ENCODE measurements at regions not wholly inside any gene's neighbourhood (a gene's known extent, or its start where the extent isn't known, plus 50 kb on each side); places are given as distances from the start of the nearest gene placed in this dataset.

DNA sequence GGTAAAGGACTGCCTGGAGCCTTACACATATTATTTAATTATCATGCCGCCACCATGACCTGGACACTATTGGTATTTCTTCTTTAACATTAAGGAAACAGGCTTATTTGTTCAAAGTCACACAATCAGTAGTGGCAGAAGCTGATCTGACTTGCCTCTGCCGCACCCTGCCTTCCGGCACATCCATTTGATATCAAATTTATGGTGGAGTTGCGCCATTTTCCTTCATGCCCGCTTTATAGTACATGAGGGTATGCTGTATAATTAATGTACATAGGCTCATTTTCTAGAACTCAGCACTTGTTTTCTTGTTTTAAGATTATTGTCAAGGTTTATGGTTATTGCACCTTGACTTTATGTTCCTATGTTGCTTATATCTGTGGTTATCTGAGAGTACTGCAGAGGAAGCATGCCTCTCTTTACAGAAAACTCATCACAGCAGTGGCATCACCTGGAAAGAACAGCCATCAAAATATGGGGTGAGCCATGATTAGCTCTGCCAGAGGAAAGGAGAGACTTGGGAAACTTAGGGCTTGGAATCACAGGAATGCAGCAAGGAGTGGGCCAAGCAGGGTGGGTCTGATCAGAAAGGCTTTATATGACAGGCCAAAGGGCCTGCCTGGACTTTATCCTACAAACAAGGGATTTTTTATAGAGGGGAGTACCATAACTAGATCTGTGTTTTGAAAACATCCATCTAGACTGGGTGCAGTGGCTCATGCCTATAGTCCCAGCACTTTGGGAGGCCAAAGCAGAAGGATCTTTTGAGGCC lies 72.2 kb upstream of the GJB5 start:
- Histone ChIP-seq H3K4me2 (peak overlapping the region; percentile 70), H3K4me1 (ENCODE audit: insufficient read depth) (peaks cover 21% of the 10 kb centered on the region), H3K9me3 (ENCODE audit: low read depth) (no peaks in the 10 kb centered on the region), H3K36me3 (replicated peaks; ENCODE audit: insufficient read depth, low read depth) (no peaks in the 10 kb centered on the region), H3K4me3 (no peak overlapping the region), H2AFZ (no peak overlapping the region), H3K27ac (peak overlapping the region; percentile 96), H3K27me3 (no peaks in the 10 kb centered on the region), H3K9me2 (replicated peaks; ENCODE audit: insufficient read depth) (no peaks in the 10 kb centered on the region), H3K79me2 (no peaks in the 10 kb centered on the region), H4K20me1 (ENCODE audit: insufficient read depth, poor library complexity, severe bottlenecking) (no peaks in the 10 kb centered on the region)
- peak; percentile 30 for DNase-seq (ENCODE audit: low spot score)
- TF ChIP-seq EZH2phosphoT487 (IDR thresholded peaks at IDR 0.05; ENCODE audit: low read depth, severe bottlenecking, unreplicated experiment) (no peak), CTCF (IDR thresholded peaks at IDR 0.05; ENCODE audit: poor library complexity) (no peak), EZH2 (IDR thresholded peaks at IDR 0.05; ENCODE audit: borderline replicate concordance) (no peak)
- WGBS (ENCODE audit: low lambda C conversion rate, missing lambda C conversion rate), result 91% methylated on average over 5 of the region's 5 CpGs

GRCh38 chr1:34683616-34684015 lies 71.2 kb upstream of the GJB5 start:
- 80% methylated on average over 3 of the region's 3 CpGs for WGBS (ENCODE audit: low lambda C conversion rate, missing lambda C conversion rate)
- Histone ChIP-seq H3K4me3 (no peak overlapping the region), H3K36me3 (replicated peaks; ENCODE audit: insufficient read depth, low read depth) (no peaks in the 10 kb centered on the region), H3K9me2 (replicated peaks; ENCODE audit: insufficient read depth) (no peaks in the 10 kb centered on the region), H3K79me2 (no peaks in the 10 kb centered on the region), H4K20me1 (ENCODE audit: insufficient read depth, poor library complexity, severe bottlenecking) (no peaks in the 10 kb centered on the region), H3K9me3 (ENCODE audit: low read depth) (no peaks in the 10 kb centered on the region), H3K27me3 (no peaks in the 10 kb centered on the region), H2AFZ (no peak overlapping the region), H3K4me2 (peak overlapping the region; percentile 70), H3K27ac (peak overlapping the region; percentile 96), H3K4me1 (ENCODE audit: insufficient read depth) (peaks cover 24% of the 10 kb centered on the region)
- TF ChIP-seq CTCF (IDR thresholded peaks at IDR 0.05; ENCODE audit: poor library complexity), result no peak
- TF ChIP-seq EZH2 (IDR thresholded peaks at IDR 0.05; ENCODE audit: borderline replicate concordance), result no peak
- TF ChIP-seq EZH2phosphoT487 (IDR thresholded peaks at IDR 0.05; ENCODE audit: low read depth, severe bottlenecking, unreplicated experiment), result no peak
- DNase-seq (ENCODE audit: low spot score), result no peak

DNA sequence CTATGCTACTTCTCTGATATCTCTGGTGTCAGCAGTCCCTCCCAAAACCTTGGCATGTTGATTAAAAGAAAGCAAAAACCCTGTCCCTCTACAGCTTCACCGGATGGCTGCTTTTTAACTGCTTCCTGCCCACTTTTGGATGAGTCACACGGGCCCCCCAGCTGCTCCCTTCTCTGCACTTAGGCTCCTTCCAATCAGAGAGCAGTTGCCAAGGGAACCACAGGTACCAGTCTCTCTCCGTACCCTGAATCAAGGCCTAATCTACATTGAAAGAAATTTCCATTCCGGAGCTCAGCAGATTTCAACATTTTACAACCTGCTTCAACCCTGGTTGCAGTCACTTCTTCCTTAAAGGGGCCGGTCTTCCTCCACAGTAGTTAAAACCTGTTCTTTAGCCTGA lies 70.6 kb upstream of the GJB5 start:
- Histone ChIP-seq H3K27ac (peak overlapping the region; percentile 96), H3K79me2 (no peaks in the 10 kb centered on the region), H3K4me1 (ENCODE audit: insufficient read depth) (peaks cover 26% of the 10 kb centered on the region), H3K4me3 (no peak overlapping the region), H3K9me3 (ENCODE audit: low read depth) (no peaks in the 10 kb centered on the region), H2AFZ (no peak overlapping the region), H4K20me1 (ENCODE audit: insufficient read depth, poor library complexity, severe bottlenecking) (no peaks in the 10 kb centered on the region), H3K36me3 (replicated peaks; ENCODE audit: insufficient read depth, low read depth) (no peaks in the 10 kb centered on the region), H3K4me2 (peak overlapping the region; percentile 70), H3K27me3 (no peaks in the 10 kb centered on the region), H3K9me2 (replicated peaks; ENCODE audit: insufficient read depth) (no peaks in the 10 kb centered on the region)
- DNase-seq (ENCODE audit: low spot score), result peak; percentile 67
- TF ChIP-seq CTCF (IDR thresholded peaks at IDR 0.05; ENCODE audit: poor library complexity), result no peak
- TF ChIP-seq EZH2 (IDR thresholded peaks at IDR 0.05; ENCODE audit: borderline replicate concordance), result no peak
- no peak for TF ChIP-seq EZH2phosphoT487 (IDR thresholded peaks at IDR 0.05; ENCODE audit: low read depth, severe bottlenecking, unreplicated experiment)
- WGBS (ENCODE audit: low lambda C conversion rate, missing lambda C conversion rate), result 18% methylated on average over 5 of the region's 5 CpGs

Data from hepatocyte (in vitro differentiated cells).